Left lung (tissue), 4 donors: ENCODE measurements at regions not wholly inside any gene's neighbourhood (a gene's known extent, or its start where the extent isn't known, plus 50 kb on each side); places are given as distances from the start of the nearest gene placed in this dataset.

Experiments used
- ATAC-seq: fragments of 200-7000 bp; cut with Tn5 transposase; one replicate; pipeline ENCODE4 v1.9.1; 2020; ENCODE audit warnings: moderate library complexity
- DNase-seq, 4 donors: peaks; one replicate each; pipeline ENCODE4 v3.0.0-alpha.2; 2013 to 2020
- H3K27ac ChIP-seq, 2 donors: fragments of 200-600 bp; sonication (generic) in 1 of 2; one replicate each; pipeline versions ENCODE4 v1.5.0 to v1.8.0; 2020 to 2021
- H3K27me3 ChIP-seq, 2 donors: fragments of 200-600 bp; sonication (generic) in 1 of 2; one replicate each; pipeline versions ENCODE4 v1.5.0 to v1.8.0; 2020 to 2021
- H3K36me3 ChIP-seq, 2 donors: fragments of 200-600 bp; sonication (generic) in 1 of 2; one replicate each; pipeline versions ENCODE4 v1.5.0 to v1.8.0; 2020 to 2021
- H3K4me1 ChIP-seq, 2 donors: fragments of 200-600 bp; one replicate each; pipeline ENCODE4 v1.8.0; 2021
- H3K4me3 ChIP-seq, 2 donors: fragments of 200-600 bp; sonication (generic) in 1 of 2; one replicate each; pipeline versions ENCODE4 v1.5.0 to v1.8.0; 2020 to 2021; ENCODE audit warnings: mild to moderate bottlenecking in 1 of 2
- H3K9me3 ChIP-seq, 2 donors: fragments of 200-600 bp; sonication (generic) in 1 of 2; one replicate each; pipeline versions ENCODE4 v1.5.0 to v1.8.0; 2020 to 2021
- intact Hi-C, 2 donors: fragments of 100-400 bp; cut with DNase I; formaldehyde crosslinking; loops; one replicate each; pipeline versions ENCODE4 v1.11.2 to v1.14.2; 2022
- TF ChIP-seq, protein P1 (sequence below), 2 donors: fragments of 200-600 bp; sonication (generic) in 1 of 2; IDR thresholded peaks; one replicate each; pipeline versions ENCODE4 v1.5.0 to v1.8.0; 2021; ENCODE audit warnings: antibody characterized with exemption in 2 of 2
- donor health status: DM: no; HTN: yes; CAD: no.
- donor health status: DM: no; HTN: no; CAD: no.

DNA sequence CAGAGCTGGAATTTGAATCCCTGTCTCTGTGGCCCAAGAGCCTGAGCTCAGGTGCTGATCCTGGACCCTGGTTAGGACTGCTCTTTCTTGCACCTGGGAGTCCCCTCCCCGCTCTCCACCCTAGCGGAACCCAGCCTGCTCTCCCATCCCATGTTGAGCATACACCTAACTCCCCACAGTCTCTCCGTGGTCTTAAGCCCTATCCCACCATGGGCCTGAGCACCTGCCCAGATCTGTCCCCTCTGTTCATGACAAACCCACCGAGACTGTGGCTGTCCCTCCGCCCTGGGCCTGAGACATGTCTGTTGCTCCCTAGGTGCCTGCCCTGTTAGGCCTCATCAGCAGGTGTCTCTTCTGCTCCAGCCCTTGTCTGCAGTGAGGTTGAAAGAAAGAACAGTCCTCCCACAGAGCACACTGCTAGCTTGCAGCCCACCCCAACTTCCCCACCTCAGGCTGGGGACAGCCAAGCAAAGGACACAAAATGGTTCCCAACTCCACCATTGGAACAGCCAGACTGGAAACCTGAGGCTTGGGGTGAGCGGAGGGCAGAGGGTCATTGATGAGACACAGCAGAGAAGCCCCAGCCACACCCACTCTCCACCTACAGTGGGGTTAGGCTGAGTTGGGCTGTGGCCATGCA is 118.5 kb downstream of the MATN1 start:
- H3K4me3 ChIP-seq: no peak overlapping the region
- intact Hi-C loops: no loop called here
- H3K27ac ChIP-seq: no peak overlapping the region
- DNase-seq (no peak), ATAC-seq (no peak)
- TF ChIP-seq, protein P1, sequence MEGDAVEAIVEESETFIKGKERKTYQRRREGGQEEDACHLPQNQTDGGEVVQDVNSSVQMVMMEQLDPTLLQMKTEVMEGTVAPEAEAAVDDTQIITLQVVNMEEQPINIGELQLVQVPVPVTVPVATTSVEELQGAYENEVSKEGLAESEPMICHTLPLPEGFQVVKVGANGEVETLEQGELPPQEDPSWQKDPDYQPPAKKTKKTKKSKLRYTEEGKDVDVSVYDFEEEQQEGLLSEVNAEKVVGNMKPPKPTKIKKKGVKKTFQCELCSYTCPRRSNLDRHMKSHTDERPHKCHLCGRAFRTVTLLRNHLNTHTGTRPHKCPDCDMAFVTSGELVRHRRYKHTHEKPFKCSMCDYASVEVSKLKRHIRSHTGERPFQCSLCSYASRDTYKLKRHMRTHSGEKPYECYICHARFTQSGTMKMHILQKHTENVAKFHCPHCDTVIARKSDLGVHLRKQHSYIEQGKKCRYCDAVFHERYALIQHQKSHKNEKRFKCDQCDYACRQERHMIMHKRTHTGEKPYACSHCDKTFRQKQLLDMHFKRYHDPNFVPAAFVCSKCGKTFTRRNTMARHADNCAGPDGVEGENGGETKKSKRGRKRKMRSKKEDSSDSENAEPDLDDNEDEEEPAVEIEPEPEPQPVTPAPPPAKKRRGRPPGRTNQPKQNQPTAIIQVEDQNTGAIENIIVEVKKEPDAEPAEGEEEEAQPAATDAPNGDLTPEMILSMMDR (IDR thresholded peaks at IDR 0.05): no peak
- H3K36me3 ChIP-seq: no peaks in the 10 kb centered on the region
- H3K4me1 ChIP-seq: no peaks in the 10 kb centered on the region
- peaks cover 0 to 32% of the 10 kb centered on the region in 2 donors for H3K27me3 ChIP-seq
- no peaks in the 10 kb centered on the region for H3K9me3 ChIP-seq

DNA sequence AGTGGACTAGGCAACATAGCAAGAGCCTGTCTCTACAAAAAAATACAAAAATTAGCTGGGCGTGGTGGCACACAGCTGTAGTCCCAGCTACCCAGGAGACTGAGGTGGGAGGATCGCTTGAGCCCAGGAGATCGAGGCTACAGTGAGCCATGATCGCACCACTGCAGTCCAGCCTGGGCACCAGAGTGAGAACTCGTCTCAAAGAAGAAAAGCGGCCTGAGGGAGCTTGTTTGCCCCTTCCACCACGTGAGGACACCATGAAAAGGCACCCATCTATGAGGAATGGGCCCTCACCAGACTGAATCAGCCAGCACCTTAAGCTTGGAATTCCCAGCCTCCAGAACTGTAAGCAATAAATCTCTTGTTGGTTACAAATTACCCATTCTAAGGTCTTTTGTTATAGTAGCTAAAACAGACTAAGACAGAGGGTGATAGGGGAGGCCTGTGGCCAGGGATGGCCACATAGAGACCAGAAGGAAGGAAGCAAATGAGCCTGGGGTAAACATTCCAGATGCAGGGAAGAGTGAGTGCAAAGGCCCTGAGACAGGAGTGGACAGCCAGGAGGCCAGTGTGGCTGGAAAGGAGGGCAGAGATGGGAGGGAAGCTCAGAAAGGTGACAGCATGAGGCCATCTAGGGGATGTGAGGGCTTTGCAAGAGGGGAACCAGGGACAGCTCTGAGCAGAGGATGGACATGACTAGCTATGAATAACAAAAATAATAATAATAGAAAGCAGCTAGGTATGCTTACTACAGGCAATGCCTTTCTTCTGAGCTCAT is 120.1 kb downstream of the MATN1 start:
- Histone ChIP-seq H3K4me1 (no peaks in the 10 kb centered on the region), H3K9me3 (no peaks in the 10 kb centered on the region), H3K4me3 (no peak overlapping the region), H3K36me3 (no peaks in the 10 kb centered on the region), H3K27ac (no peak overlapping the region), H3K27me3 (peaks cover 0 to 21% of the 10 kb centered on the region in 2 donors)
- ATAC-seq (no peak), DNase-seq (no peak)
- TF ChIP-seq, protein P1 (IDR thresholded peaks at IDR 0.05): no peak
- intact Hi-C loops: no loop called here

DNA sequence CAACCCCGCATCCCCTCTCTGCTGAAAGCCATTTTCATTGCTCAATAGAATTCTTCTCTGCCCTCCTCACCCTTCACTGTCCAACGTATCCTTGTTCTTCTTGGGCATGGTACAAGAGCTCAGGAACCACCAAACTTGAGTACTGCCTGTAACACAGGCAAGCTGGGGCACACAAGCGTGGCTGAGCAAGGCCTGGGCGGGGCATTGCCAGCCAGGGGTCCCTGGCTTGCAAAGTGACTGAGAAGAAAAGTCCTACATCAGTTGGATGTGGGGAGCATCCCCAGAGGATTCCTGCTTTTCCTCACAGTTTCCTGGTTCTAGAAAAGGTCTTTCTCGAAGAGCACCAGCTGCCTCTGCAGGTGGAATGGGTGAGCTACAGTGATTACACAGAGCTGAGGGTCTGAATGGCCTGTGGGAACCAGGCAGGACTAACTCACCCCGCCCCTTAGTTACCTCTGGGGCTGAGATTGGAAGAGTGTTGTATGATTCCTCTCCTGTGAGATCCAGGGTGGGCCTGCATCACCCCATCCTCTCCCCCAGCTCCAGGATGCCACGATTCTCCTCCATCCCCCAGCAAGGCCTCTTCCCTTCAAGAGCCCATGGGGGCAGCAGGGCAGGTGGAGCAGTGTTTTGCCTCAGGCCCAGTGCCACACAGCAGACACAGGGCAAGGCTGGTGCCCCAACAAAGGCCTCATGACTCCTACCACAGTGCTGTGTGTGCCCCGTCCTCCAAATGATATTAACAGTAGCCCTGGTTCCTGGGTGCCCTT is 121.9 kb downstream of the MATN1 start:
- no peak overlapping the region for H3K4me3 ChIP-seq
- no peaks in the 10 kb centered on the region for H3K9me3 ChIP-seq
- TF ChIP-seq, protein P1 (IDR thresholded peaks at IDR 0.05): no peak
- intact Hi-C loops: no loop called here
- peaks cover 0 to 29% of the 10 kb centered on the region in 2 donors for H3K27me3 ChIP-seq
- H3K27ac ChIP-seq: no peak overlapping the region
- ATAC-seq (no peak), DNase-seq (no peak)
- no peaks in the 10 kb centered on the region for H3K4me1 ChIP-seq
- H3K36me3 ChIP-seq: no peaks in the 10 kb centered on the region

DNA sequence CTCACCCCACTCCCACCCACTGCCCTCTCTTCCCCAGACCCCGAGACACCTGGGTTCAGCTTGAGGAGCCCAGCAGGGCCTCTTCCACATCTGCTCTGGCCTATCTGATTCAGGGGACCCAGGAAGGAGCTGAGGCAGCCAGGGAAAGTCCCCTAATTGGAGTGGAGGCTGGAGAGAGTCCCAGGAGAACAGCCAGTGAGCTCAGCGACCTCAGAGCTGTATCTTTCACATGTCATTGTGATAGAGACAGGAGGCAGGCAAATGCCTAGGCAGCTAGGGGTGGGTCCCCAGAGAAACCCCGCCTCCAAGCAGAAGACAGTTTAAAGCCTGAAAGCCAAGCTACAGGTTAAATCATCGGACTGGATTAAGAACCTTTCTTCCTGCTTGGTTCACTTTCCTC is 122.7 kb downstream of the MATN1 start:
- no peak overlapping the region for H3K27ac ChIP-seq
- no peaks in the 10 kb centered on the region for H3K4me1 ChIP-seq
- H3K36me3 ChIP-seq: no peaks in the 10 kb centered on the region
- no peak overlapping the region for H3K4me3 ChIP-seq
- intact Hi-C loops: no loop called here
- no peak for DNase-seq
- no peak for ATAC-seq
- H3K27me3 ChIP-seq: peaks cover 0 to 29% of the 10 kb centered on the region in 2 donors
- TF ChIP-seq, protein P1 (IDR thresholded peaks at IDR 0.05): no peak
- H3K9me3 ChIP-seq: no peaks in the 10 kb centered on the region

DNA sequence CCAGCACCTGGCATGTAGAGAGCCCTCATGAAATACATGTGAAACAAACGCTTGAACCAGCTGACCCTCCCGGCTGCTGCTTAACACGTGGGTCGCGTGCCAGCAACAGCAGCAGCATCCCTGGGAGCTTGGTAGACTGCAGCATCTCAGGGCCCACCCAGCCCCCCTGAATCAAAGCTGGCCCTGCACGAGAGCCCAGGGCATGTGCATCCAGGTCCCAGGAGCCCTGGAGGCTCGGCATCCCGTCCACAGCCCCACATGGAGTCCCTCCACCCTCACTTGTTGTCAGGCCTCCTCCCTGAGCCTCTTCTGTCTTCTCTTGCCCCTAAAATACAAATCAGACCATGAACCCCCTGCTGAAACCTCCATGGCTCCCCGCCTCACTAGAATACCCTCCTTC is 123.1 kb downstream of the MATN1 start:
- Histone ChIP-seq H3K27me3 (peaks cover 0 to 27% of the 10 kb centered on the region in 2 donors), H3K9me3 (no peaks in the 10 kb centered on the region), H3K4me3 (no peak overlapping the region), H3K27ac (no peak overlapping the region), H3K4me1 (no peaks in the 10 kb centered on the region), H3K36me3 (no peaks in the 10 kb centered on the region)
- ATAC-seq (no peak), DNase-seq (no peak)
- intact Hi-C loops: no loop called here
- TF ChIP-seq, protein P1 (IDR thresholded peaks at IDR 0.05): no peak
